ENCODE measurements at regions not wholly inside any gene's neighbourhood (a gene's known extent, or its start where the extent isn't known, plus 50 kb on each side); places are given as distances from the start of the nearest gene placed in this dataset.

- TF ChIP-seq CTCF (IDR thresholded peaks at IDR 0.05; ENCODE audit: poor library complexity, severe bottlenecking) (no peak), POLR2AphosphoS5 (IDR thresholded peaks at IDR 0.05) (no peak), EP300 (conservative IDR thresholded peaks at IDR 0.05; ENCODE audit: poor library complexity, severe bottlenecking) (no peak), REST (IDR thresholded peaks at IDR 0.05; ENCODE audit: borderline replicate concordance) (no peak)
Observed at GRCh38 chr14:88962356-88962755, 137.9 kb downstream of the TTC8 start.

Measured in neural cell (in vitro differentiated cells).